ENCODE measurements at regions not wholly inside any gene's neighbourhood (a gene's known extent, or its start where the extent isn't known, plus 50 kb on each side); places are given as distances from the start of the nearest gene placed in this dataset.

DNA sequence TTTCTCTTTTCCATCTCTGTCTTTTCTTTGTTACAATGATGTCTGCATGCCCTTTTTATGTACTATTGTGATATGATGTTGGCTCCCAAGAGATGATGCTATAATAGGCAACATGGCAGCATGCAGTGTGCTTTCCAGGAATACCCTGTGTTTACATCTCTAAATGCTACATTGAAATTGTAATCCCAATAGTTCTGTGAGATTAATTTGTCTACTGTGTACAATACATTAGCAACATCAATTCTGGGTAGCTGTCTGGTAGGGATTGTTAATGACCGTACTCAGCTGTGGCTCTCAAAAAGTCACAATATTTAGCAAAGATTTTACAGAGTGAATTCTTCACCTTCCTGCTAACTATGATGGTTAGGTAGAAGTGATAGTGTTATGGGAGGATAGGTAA is 225.6 kb upstream of the MMS22L start:
- TF ChIP-seq, protein P1, sequence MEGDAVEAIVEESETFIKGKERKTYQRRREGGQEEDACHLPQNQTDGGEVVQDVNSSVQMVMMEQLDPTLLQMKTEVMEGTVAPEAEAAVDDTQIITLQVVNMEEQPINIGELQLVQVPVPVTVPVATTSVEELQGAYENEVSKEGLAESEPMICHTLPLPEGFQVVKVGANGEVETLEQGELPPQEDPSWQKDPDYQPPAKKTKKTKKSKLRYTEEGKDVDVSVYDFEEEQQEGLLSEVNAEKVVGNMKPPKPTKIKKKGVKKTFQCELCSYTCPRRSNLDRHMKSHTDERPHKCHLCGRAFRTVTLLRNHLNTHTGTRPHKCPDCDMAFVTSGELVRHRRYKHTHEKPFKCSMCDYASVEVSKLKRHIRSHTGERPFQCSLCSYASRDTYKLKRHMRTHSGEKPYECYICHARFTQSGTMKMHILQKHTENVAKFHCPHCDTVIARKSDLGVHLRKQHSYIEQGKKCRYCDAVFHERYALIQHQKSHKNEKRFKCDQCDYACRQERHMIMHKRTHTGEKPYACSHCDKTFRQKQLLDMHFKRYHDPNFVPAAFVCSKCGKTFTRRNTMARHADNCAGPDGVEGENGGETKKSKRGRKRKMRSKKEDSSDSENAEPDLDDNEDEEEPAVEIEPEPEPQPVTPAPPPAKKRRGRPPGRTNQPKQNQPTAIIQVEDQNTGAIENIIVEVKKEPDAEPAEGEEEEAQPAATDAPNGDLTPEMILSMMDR (IDR thresholded peaks at IDR 0.05; ENCODE audit: low read depth, low read length, poor library complexity, severe bottlenecking): no peak
- no peak for TF ChIP-seq EZH2phosphoT487 (IDR thresholded peaks at IDR 0.05; ENCODE audit: borderline replicate concordance, low read length)
